Inferior parietal cortex (tissue), 1 donor: ENCODE measurements at regions not wholly inside any gene's neighbourhood (a gene's known extent, or its start where the extent isn't known, plus 50 kb on each side); places are given as distances from the start of the nearest gene placed in this dataset.
"Not testable (repeated sequence)": the region's sequence is repeated elsewhere in the genome, so short reads cannot be mapped to it uniquely, and the experiment has no call there.

Experiments used
- DNase-seq: peaks from one replicate; pipeline ENCODE4 v3.0.0-alpha.2; 2016; ENCODE audit errors: extremely low spot score

- not testable (repeated sequence) for DNase-seq
These were observed 418.4 kb downstream of the KIF20B start for GRCh38 chr10:90119631-90120280.

GRCh38 chr10:90125456-90126255 is 424.3 kb downstream of the KIF20B start:
- DNase-seq: peak; percentile 23

- DNase-seq: no peak
These were observed 424.8 kb downstream of the KIF20B start for GRCh38 chr10:90126256-90126595.

GRCh38 chr10:90130321-90131086 is 429.1 kb downstream of the KIF20B start:
- DNase-seq: no peak

GRCh38 chr10:90133606-90134005 is 432.2 kb downstream of the KIF20B start:
- DNase-seq: no peak

- no peak for DNase-seq
These were observed 435.4 kb downstream of the KIF20B start for GRCh38 chr10:90136731-90137316.

- no peak for DNase-seq
These were observed 437.5 kb downstream of the KIF20B start for GRCh38 chr10:90138844-90139243.

GRCh38 chr10:90141791-90142190 is 440.4 kb downstream of the KIF20B start:
- no peak for DNase-seq

- DNase-seq: no peak
These were observed 442.5 kb downstream of the KIF20B start for GRCh38 chr10:90143937-90144336.

GRCh38 chr10:90148116-90148855 is 446.9 kb downstream of the KIF20B start:
- DNase-seq: peak; percentile 54

- no peak for DNase-seq
These were observed 448.2 kb downstream of the KIF20B start for GRCh38 chr10:90149563-90149962.

GRCh38 chr10:90162271-90162853 is 461.0 kb downstream of the KIF20B start:
- DNase-seq: no peak

- DNase-seq: no peak
These were observed 466.0 kb downstream of the KIF20B start for GRCh38 chr10:90167174-90168064.

- no peak for DNase-seq
These were observed 466.9 kb downstream of the KIF20B start for GRCh38 chr10:90168244-90168643.

GRCh38 chr10:90171014-90171722 is 469.8 kb downstream of the KIF20B start:
- DNase-seq: no peak

GRCh38 chr10:90174531-90174930 is 473.1 kb downstream of the KIF20B start:
- DNase-seq: no peak

- DNase-seq: no peak
These were observed 473.8 kb downstream of the KIF20B start for GRCh38 chr10:90175161-90175681.

- DNase-seq: no peak
These were observed 478.5 kb downstream of the KIF20B start for GRCh38 chr10:90179696-90180407.
